GM18870 (cell line): ENCODE measurements at regions not wholly inside any gene's neighbourhood (a gene's known extent, or its start where the extent isn't known, plus 50 kb on each side); places are given as distances from the start of the nearest gene placed in this dataset.

Experiments
- ATAC-seq: cut with Tn5 transposase; IDR thresholded peaks from one replicate; pipeline ENCODE4 v1.9.1; 2021; ENCODE audit warnings: moderate library complexity; ENCODE audit not compliant: unreplicated experiment

GRCh38 chr3:197353001-197353866 lies 54.8 kb upstream of the DLG1 start:
- ATAC-seq = no peak

GRCh38 chr3:197352382-197352781 lies 54.0 kb upstream of the DLG1 start:
- ATAC-seq = no peak

DNA sequence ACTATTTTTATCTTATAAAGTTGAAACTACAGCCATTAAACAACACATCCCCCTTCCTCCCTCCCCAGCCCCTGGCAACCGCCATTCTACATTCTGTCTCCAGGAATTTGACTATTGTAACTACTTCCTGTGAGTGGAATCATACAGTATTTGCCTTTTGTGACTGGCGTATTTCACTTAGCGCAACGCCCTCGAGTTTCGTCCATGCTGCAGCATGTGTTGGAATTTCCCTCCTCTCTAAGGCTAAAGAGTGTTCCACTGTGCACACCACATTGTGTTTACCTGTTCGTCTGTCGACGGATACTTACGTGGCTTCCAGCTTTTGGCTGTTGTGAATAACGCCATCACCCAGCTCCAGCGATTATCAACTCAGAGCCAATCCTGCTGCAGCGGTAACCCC lies 52.0 kb upstream of the DLG1 start:
- ATAC-seq = no peak

- no peak for ATAC-seq
Measured at GRCh38 chr3:197349368-197349767, 51.0 kb upstream of the DLG1 start.
